Motor neuron (in vitro differentiated cells): ENCODE measurements at regions not wholly inside any gene's neighbourhood (a gene's known extent, or its start where the extent isn't known, plus 50 kb on each side); places are given as distances from the start of the nearest gene placed in this dataset.
"Not testable (repeated sequence)": the region's sequence is repeated elsewhere in the genome, so short reads cannot be mapped to it uniquely, and the experiment has no call there.

Source experiments
- ATAC-seq, 8 experiments: fragments of 200-7000 bp; cut with Tn5 transposase; replicated peaks in 6 of 8; 2 replicates each; pipeline ENCODE4 v1.8.0; 2021; ENCODE audit warnings: mild to moderate bottlenecking in 8 of 8, moderate library complexity in 8 of 8
- H3K27ac ChIP-seq, 2 donors: fragments of 250-450 bp; sonication (Bioruptor Pico); 2 replicates each; pipeline ENCODE4 v1.9.0; 2021; ENCODE audit warnings: antibody characterized with exemption in 2 of 2, mild to moderate bottlenecking in 2 of 2, moderate library complexity in 1 of 2
- H3K4me1 ChIP-seq, 2 donors: fragments of 250-450 bp; sonication (Bioruptor Pico); replicated peaks in 1 of 2; 2 replicates each; pipeline ENCODE4 v1.6.1; 2021; ENCODE audit warnings: antibody characterized with exemption in 2 of 2, mild to moderate bottlenecking in 2 of 2, moderate library complexity in 1 of 2
- H3K4me3 ChIP-seq, 5 donors: fragments of 250-450 bp; sonication (Bioruptor Pico); 2 replicates each; pipeline ENCODE4 v1.9.0; 2021; ENCODE audit warnings: antibody characterized with exemption in 5 of 5, mild to moderate bottlenecking in 5 of 5, moderate library complexity in 4 of 5
- WGBS, 10 experiments: fragments of 450-650 bp; shearing (Covaris generic); methylation state at CpG; one replicate each; pipeline ENCODE4 v1.0.0; 2022; 5-methylcytosine and 5-hydroxymethylcytosine counted together
- in situ Hi-C, 9 experiments: fragments of 400-800 bp; cut with MboI; loops; one replicate each; pipeline ENCODE4 v1.15.0; 2021; ENCODE audit warnings: low sequenced_read_pairs in 9 of 9, low pct_unique_long_range_greater_than_20kb in 2 of 9; ENCODE audit not compliant: unreplicated experiment in 9 of 9

- H3K27ac ChIP-seq, H3K4me1 ChIP-seq, H3K4me3 ChIP-seq, in situ Hi-C loops: not testable (repeated sequence)
- ATAC-seq: peak in 2 of 8 experiments; percentile 15 to 31
- no CpG with 5 or more reads among the region's 27 CpGs for WGBS, 10 experiments
Measured at GRCh38 chr21:5103880-5104561, 5417.4 kb upstream of the TPTE start.

- not testable (repeated sequence) for ATAC-seq, H3K27ac ChIP-seq
- no CpG with 5 or more reads among the region's 11 CpGs for WGBS, 10 experiments
Measured at GRCh38 chr21:5104562-5104928, 5416.8 kb upstream of the TPTE start.

GRCh38 chr21:5105939-5106708 is 5415.3 kb upstream of the TPTE start:
- H3K4me3 ChIP-seq, H3K27ac ChIP-seq, ATAC-seq, H3K4me1 ChIP-seq, in situ Hi-C loops: not testable (repeated sequence)
- no CpG with 5 or more reads among the region's 35 CpGs for WGBS, 10 experiments

More at GRCh38 chr21:5104562-5104928, 5416.8 kb upstream of the TPTE start:
- H3K4me3 ChIP-seq, H3K4me1 ChIP-seq, in situ Hi-C loops: not testable (repeated sequence)

GRCh38 chr21:5106767-5107464 is 5414.5 kb upstream of the TPTE start:
- in situ Hi-C loops: not testable (repeated sequence)

GRCh38 chr21:5107637-5108036 is 5413.7 kb upstream of the TPTE start:
- no CpG with 5 or more reads among the region's 20 CpGs for WGBS, 10 experiments
- in situ Hi-C loops, ATAC-seq: not testable (repeated sequence)

More at GRCh38 chr21:5106767-5107464, 5414.5 kb upstream of the TPTE start:
- H3K27ac ChIP-seq, H3K4me1 ChIP-seq, H3K4me3 ChIP-seq: not testable (repeated sequence)
- no CpG with 5 or more reads among the region's 23 CpGs for WGBS, 10 experiments
- peak; percentile 24 to 80 (median 61) for ATAC-seq

GRCh38 chr21:5108048-5108775 is 5413.2 kb upstream of the TPTE start:
- WGBS, 10 experiments: no CpG with 5 or more reads among the region's 19 CpGs
- H3K27ac ChIP-seq, H3K4me3 ChIP-seq, in situ Hi-C loops, H3K4me1 ChIP-seq: not testable (repeated sequence)
- peak; percentile 13 to 78 (median 57) for ATAC-seq

More at GRCh38 chr21:5107637-5108036, 5413.7 kb upstream of the TPTE start:
- not testable (repeated sequence) for H3K4me1 ChIP-seq, H3K27ac ChIP-seq, H3K4me3 ChIP-seq

GRCh38 chr21:5111197-5111596 is 5410.2 kb upstream of the TPTE start:
- ATAC-seq, in situ Hi-C loops, H3K4me3 ChIP-seq, H3K27ac ChIP-seq, H3K4me1 ChIP-seq: not testable (repeated sequence)
- WGBS, 10 experiments: no CpG with 5 or more reads among the region's 10 CpGs

- H3K4me1 ChIP-seq, H3K4me3 ChIP-seq, H3K27ac ChIP-seq, in situ Hi-C loops: not testable (repeated sequence)
- WGBS, 10 experiments: no CpG with 5 or more reads among the region's 10 CpGs
- ATAC-seq: peak in 3 of 8 experiments; percentile 33 to 41 (median 35)
Measured at GRCh38 chr21:5113092-5113491, 5408.3 kb upstream of the TPTE start.

GRCh38 chr21:5114468-5114867 is 5406.9 kb upstream of the TPTE start:
- peak in 6 of 8 experiments; percentile 32 to 72 (median 49) for ATAC-seq
- H3K4me1 ChIP-seq, in situ Hi-C loops, H3K27ac ChIP-seq, H3K4me3 ChIP-seq: not testable (repeated sequence)
- no CpG with 5 or more reads among the region's 8 CpGs for WGBS, 10 experiments

- peak in 1 of 8 experiments; percentile 16 for ATAC-seq
- H3K4me1 ChIP-seq, H3K27ac ChIP-seq, H3K4me3 ChIP-seq, in situ Hi-C loops: not testable (repeated sequence)
- no CpG with 5 or more reads among the region's 24 CpGs for WGBS, 10 experiments
Measured at GRCh38 chr21:5114893-5115645, 5406.3 kb upstream of the TPTE start.

GRCh38 chr21:5115646-5116343 is 5405.6 kb upstream of the TPTE start:
- H3K27ac ChIP-seq, in situ Hi-C loops, H3K4me1 ChIP-seq, H3K4me3 ChIP-seq: not testable (repeated sequence)
- ATAC-seq: peak in 7 of 8 experiments; percentile 6 to 38 (median 16)
- no CpG with 5 or more reads among the region's 24 CpGs for WGBS, 10 experiments
